ENCODE measurements at regions not wholly inside any gene's neighbourhood (a gene's known extent, or its start where the extent isn't known, plus 50 kb on each side); places are given as distances from the start of the nearest gene placed in this dataset.

DNA sequence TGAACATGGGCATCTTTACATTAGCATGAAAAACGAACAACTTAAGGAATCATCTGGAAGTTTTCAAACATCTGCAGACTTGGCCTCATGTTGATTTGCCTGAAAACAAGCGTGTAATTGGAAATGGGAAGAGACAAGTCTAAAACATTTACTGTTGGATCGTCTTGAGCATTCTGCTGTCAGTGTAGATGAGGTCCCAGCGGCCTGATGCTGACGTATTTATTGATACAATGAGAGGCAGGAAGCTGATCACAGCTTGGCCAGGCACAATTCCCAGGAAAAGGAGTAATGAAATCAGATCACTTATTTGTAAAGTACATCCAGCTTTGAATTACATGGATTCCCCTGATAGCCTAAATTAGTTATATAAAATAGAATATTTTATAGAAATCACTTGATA lies 210.6 kb downstream of the CLCN4 start (continued):
- TF ChIP-seq, protein P1, sequence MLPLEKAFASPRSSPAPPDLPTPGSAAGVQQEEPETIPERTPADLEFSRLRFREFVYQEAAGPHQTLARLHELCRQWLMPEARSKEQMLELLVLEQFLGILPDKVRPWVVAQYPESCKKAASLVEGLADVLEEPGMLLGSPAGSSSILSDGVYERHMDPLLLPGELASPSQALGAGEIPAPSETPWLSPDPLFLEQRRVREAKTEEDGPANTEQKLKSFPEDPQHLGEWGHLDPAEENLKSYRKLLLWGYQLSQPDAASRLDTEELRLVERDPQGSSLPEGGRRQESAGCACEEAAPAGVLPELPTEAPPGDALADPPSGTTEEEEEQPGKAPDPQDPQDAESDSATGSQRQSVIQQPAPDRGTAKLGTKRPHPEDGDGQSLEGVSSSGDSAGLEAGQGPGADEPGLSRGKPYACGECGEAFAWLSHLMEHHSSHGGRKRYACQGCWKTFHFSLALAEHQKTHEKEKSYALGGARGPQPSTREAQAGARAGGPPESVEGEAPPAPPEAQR (tag by site-specific recombination; IDR thresholded peaks at IDR 0.05), result no peak
- no peak for TF ChIP-seq SP2 (tag by site-specific recombination; IDR thresholded peaks at IDR 0.05)
- TF ChIP-seq GLI2 (tag by site-specific recombination; IDR thresholded peaks at IDR 0.05; ENCODE audit: borderline replicate concordance, low read depth), result no peak

GRCh38 chrX:10370976-10371375 lies 214.2 kb downstream of the CLCN4 start:
- Histone ChIP-seq H3K36me3 (ENCODE audit: control insufficient read depth in 2 of 2, insufficient read depth in 1 of 2, low read length in 2 of 2) (no peaks in the 10 kb centered on the region), H3K9me3 (ENCODE audit: control insufficient read depth, insufficient read depth, low read depth, low read length) (no peaks in the 10 kb centered on the region), H3K4me3 (ENCODE audit: low read depth, low read length) (no peak overlapping the region), H3K4me1 (ENCODE audit: control insufficient read depth, insufficient read depth, low read length) (no peaks in the 10 kb centered on the region), H3K27ac (ENCODE audit: extremely low read depth, low read depth, low read length) (no peak overlapping the region)
- ChIA-PET POLR2A (no interaction called here), CTCF (no interaction called here)
- no peak for TF ChIP-seq ZNF157 (tag by site-specific recombination; IDR thresholded peaks at IDR 0.05)
- TF ChIP-seq, protein P2, sequence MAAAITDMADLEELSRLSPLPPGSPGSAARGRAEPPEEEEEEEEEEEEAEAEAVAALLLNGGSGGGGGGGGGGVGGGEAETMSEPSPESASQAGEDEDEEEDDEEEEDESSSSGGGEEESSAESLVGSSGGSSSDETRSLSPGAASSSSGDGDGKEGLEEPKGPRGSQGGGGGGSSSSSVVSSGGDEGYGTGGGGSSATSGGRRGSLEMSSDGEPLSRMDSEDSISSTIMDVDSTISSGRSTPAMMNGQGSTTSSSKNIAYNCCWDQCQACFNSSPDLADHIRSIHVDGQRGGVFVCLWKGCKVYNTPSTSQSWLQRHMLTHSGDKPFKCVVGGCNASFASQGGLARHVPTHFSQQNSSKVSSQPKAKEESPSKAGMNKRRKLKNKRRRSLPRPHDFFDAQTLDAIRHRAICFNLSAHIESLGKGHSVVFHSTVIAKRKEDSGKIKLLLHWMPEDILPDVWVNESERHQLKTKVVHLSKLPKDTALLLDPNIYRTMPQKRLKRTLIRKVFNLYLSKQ (tag by site-specific recombination; IDR thresholded peaks at IDR 0.05; ENCODE audit: borderline replicate concordance), result no peak
- TF ChIP-seq ZNF791 (tag by site-specific recombination; IDR thresholded peaks at IDR 0.05), result no peak
- no peak for TF ChIP-seq ZNF366 (tag by site-specific recombination; conservative IDR thresholded peaks at IDR 0.05)
- TF ChIP-seq ZNF202 (tag by site-specific recombination; IDR thresholded peaks at IDR 0.05; ENCODE audit: borderline replicate concordance), result no peak
- no peak for TF ChIP-seq ZNF747 (tag by site-specific recombination; IDR thresholded peaks at IDR 0.05)
- TF ChIP-seq KLF17 (tag by site-specific recombination; IDR thresholded peaks at IDR 0.05), result no peak
- TF ChIP-seq, protein P3, sequence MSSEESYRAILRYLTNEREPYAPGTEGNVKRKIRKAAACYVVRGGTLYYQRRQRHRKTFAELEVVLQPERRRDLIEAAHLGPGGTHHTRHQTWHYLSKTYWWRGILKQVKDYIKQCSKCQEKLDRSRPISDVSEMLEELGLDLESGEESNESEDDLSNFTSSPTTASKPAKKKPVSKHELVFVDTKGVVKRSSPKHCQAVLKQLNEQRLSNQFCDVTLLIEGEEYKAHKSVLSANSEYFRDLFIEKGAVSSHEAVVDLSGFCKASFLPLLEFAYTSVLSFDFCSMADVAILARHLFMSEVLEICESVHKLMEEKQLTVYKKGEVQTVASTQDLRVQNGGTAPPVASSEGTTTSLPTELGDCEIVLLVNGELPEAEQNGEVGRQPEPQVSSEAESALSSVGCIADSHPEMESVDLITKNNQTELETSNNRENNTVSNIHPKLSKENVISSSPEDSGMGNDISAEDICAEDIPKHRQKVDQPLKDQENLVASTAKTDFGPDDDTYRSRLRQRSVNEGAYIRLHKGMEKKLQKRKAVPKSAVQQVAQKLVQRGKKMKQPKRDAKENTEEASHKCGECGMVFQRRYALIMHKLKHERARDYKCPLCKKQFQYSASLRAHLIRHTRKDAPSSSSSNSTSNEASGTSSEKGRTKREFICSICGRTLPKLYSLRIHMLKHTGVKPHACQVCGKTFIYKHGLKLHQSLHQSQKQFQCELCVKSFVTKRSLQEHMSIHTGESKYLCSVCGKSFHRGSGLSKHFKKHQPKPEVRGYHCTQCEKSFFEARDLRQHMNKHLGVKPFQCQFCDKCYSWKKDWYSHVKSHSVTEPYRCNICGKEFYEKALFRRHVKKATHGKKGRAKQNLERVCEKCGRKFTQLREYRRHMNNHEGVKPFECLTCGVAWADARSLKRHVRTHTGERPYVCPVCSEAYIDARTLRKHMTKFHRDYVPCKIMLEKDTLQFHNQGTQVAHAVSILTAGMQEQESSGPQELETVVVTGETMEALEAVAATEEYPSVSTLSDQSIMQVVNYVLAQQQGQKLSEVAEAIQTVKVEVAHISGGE (tag by site-specific recombination; conservative IDR thresholded peaks at IDR 0.05; ENCODE audit: low read depth), result no peak

DNA sequence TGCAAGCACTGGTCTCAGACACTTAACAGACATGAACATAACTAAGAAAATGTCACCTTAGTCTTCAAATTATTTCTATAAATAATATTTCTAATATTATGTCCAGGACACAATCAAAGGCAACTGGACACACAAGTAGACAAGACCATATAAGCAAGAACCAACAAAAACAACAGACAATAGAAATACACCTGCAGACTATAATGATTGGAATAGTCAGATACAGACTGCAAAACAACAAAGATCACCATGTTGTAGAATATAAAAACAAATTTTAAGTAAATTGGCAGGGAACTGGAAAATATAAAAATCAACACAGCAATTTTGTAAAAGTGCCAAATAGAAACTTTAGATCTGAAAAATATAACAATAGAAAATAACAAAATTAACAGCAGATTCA lies 220.7 kb downstream of the CLCN4 start:
- CTCF ChIA-PET, result no interaction called here
- no peaks in the 10 kb centered on the region for H3K36me3 ChIP-seq (ENCODE audit: control insufficient read depth in 2 of 2, insufficient read depth in 1 of 2, low read length in 2 of 2)
- POLR2A ChIA-PET, result no interaction called here
- H3K9me3 ChIP-seq (ENCODE audit: control insufficient read depth, insufficient read depth, low read depth, low read length), result no peaks in the 10 kb centered on the region
- no peak overlapping the region for H3K27ac ChIP-seq (ENCODE audit: extremely low read depth, low read depth, low read length)
- H3K4me1 ChIP-seq (ENCODE audit: control insufficient read depth, insufficient read depth, low read length), result no peaks in the 10 kb centered on the region
- H3K4me3 ChIP-seq (ENCODE audit: low read depth, low read length), result no peak overlapping the region
- TF ChIP-seq GLIS2 (tag by site-specific recombination; IDR thresholded peaks at IDR 0.05), result no peak
- TF ChIP-seq SETDB1 (IDR thresholded peaks at IDR 0.05; ENCODE audit: insufficient read length, low read length), result peak; percentile 91
- TF ChIP-seq ZNF571 (tag by site-specific recombination; IDR thresholded peaks at IDR 0.05), result no peak
- TF ChIP-seq ZNF513 (tag by site-specific recombination; IDR thresholded peaks at IDR 0.05), result no peak
- no peak for TF ChIP-seq ZBTB8A (tag by site-specific recombination; IDR thresholded peaks at IDR 0.05)
- TF ChIP-seq, protein P4, sequence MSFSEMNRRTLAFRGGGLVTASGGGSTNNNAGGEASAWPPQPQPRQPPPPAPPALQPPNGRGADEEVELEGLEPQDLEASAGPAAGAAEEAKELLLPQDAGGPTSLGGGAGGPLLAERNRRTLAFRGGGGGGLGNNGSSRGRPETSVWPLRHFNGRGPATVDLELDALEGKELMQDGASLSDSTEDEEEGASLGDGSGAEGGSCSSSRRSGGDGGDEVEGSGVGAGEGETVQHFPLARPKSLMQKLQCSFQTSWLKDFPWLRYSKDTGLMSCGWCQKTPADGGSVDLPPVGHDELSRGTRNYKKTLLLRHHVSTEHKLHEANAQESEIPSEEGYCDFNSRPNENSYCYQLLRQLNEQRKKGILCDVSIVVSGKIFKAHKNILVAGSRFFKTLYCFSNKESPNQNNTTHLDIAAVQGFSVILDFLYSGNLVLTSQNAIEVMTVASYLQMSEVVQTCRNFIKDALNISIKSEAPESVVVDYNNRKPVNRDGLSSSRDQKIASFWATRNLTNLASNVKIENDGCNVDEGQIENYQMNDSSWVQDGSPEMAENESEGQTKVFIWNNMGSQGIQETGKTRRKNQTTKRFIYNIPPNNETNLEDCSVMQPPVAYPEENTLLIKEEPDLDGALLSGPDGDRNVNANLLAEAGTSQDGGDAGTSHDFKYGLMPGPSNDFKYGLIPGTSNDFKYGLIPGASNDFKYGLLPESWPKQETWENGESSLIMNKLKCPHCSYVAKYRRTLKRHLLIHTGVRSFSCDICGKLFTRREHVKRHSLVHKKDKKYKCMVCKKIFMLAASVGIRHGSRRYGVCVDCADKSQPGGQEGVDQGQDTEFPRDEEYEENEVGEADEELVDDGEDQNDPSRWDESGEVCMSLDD (tag by site-specific recombination; IDR thresholded peaks at IDR 0.05), result no peak
- no peak for TF ChIP-seq ZNF621 (tag by site-specific recombination; IDR thresholded peaks at IDR 0.05)
- TF ChIP-seq ZNF521 (tag by site-specific recombination; IDR thresholded peaks at IDR 0.05), result no peak

Data from HEK293 (cell line).